Skeletal muscle tissue (tissue), 3 donors: ENCODE measurements at regions not wholly inside any gene's neighbourhood (a gene's known extent, or its start where the extent isn't known, plus 50 kb on each side); places are given as distances from the start of the nearest gene placed in this dataset.

ENCODE experiments used
- H3K27ac ChIP-seq: one replicate; pipeline ENCODE4 v1.7.0; 2013; ENCODE audit warnings: mild to moderate bottlenecking, low read depth, low read length, inconsistent platforms
- H3K27me3 ChIP-seq, 3 donors: one replicate each; pipeline ENCODE4 v1.7.0; 2013; ENCODE audit warnings: low read length in 3 of 3; ENCODE audit not compliant: control insufficient read depth in 3 of 3, insufficient read depth in 3 of 3
- H3K36me3 ChIP-seq, 3 donors: one replicate each; pipeline ENCODE4 v1.7.0; 2013; ENCODE audit warnings: low read length in 3 of 3; ENCODE audit not compliant: control insufficient read depth in 3 of 3, insufficient read depth in 3 of 3
- H3K4me1 ChIP-seq, 3 donors: one replicate each; pipeline ENCODE4 v1.7.0; 2013; ENCODE audit warnings: low read length in 3 of 3, mild to moderate bottlenecking in 3 of 3; ENCODE audit not compliant: control insufficient read depth in 3 of 3, insufficient read depth in 3 of 3
- H3K4me3 ChIP-seq, 3 donors: one replicate each; pipeline ENCODE4 v1.7.0; 2013; ENCODE audit warnings: low read length in 3 of 3
- H3K9ac ChIP-seq, 3 donors: one replicate each; pipeline ENCODE4 v1.7.0; 2013; ENCODE audit warnings: low read length in 3 of 3, mild to moderate bottlenecking in 3 of 3, moderate library complexity in 2 of 3, low read depth in 1 of 3
- H3K9me3 ChIP-seq, 3 donors: one replicate each; pipeline ENCODE4 v1.7.0; 2013; ENCODE audit warnings: low read length in 3 of 3; ENCODE audit not compliant: control insufficient read depth in 3 of 3
- donor health status: Osteomylitis.

- Histone ChIP-seq H3K4me3 (no peak overlapping the region), H3K27me3 (no peaks in the 10 kb centered on the region), H3K4me1 (peaks cover 0 to 9% (median 0%) of the 10 kb centered on the region in 3 donors), H3K9ac (no peak overlapping the region), H3K9me3 (peaks cover 0 to 3% (median 0%) of the 10 kb centered on the region in 3 donors), H3K27ac (no peak overlapping the region), H3K36me3 (no peaks in the 10 kb centered on the region)
Observed at GRCh38 chr13:77480066-77480465, 55.4 kb upstream of the SCEL start.

GRCh38 chr13:77479326-77479725 is 56.2 kb upstream of the SCEL start:
- no peaks in the 10 kb centered on the region for H3K27me3 ChIP-seq
- peaks cover 0 to 9% (median 0%) of the 10 kb centered on the region in 3 donors for H3K4me1 ChIP-seq
- peaks cover 0 to 3% (median 0%) of the 10 kb centered on the region in 3 donors for H3K9me3 ChIP-seq
- no peak overlapping the region for H3K4me3 ChIP-seq
- no peak overlapping the region for H3K27ac ChIP-seq
- H3K36me3 ChIP-seq: no peaks in the 10 kb centered on the region
- H3K9ac ChIP-seq: no peak overlapping the region

- no peak overlapping the region for H3K4me3 ChIP-seq
- H3K36me3 ChIP-seq: no peaks in the 10 kb centered on the region
- H3K4me1 ChIP-seq: peaks cover 0 to 9% (median 0%) of the 10 kb centered on the region in 3 donors
- no peaks in the 10 kb centered on the region for H3K27me3 ChIP-seq
- peak overlapping the region; percentile 51 for H3K27ac ChIP-seq
- H3K9ac ChIP-seq: no peak overlapping the region
- peaks cover 0 to under 1% (median 0%) of the 10 kb centered on the region in 3 donors for H3K9me3 ChIP-seq
Observed at GRCh38 chr13:77477299-77477848, 58.1 kb upstream of the SCEL start.

- peak overlapping the region; percentile 51 for H3K27ac ChIP-seq
- H3K4me1 ChIP-seq: peaks cover 0 to 9% (median 0%) of the 10 kb centered on the region in 3 donors
- H3K27me3 ChIP-seq: no peaks in the 10 kb centered on the region
- no peaks in the 10 kb centered on the region for H3K9me3 ChIP-seq
- H3K36me3 ChIP-seq: no peaks in the 10 kb centered on the region
- no peak overlapping the region for H3K9ac ChIP-seq
- H3K4me3 ChIP-seq: no peak overlapping the region
Observed at GRCh38 chr13:77476456-77476855, 59.0 kb upstream of the SCEL start.

- H3K9ac ChIP-seq: no peak overlapping the region
- no peaks in the 10 kb centered on the region for H3K9me3 ChIP-seq
- H3K27ac ChIP-seq: no peak overlapping the region
- no peak overlapping the region for H3K4me3 ChIP-seq
- no peaks in the 10 kb centered on the region for H3K27me3 ChIP-seq
- peaks cover 0 to 9% (median 0%) of the 10 kb centered on the region in 3 donors for H3K4me1 ChIP-seq
- no peaks in the 10 kb centered on the region for H3K36me3 ChIP-seq
Observed at GRCh38 chr13:77475345-77476084, 60.0 kb upstream of the SCEL start.

- no peak overlapping the region for H3K9ac ChIP-seq
- H3K4me3 ChIP-seq: no peak overlapping the region
- H3K27me3 ChIP-seq: no peaks in the 10 kb centered on the region
- no peaks in the 10 kb centered on the region for H3K4me1 ChIP-seq
- no peaks in the 10 kb centered on the region for H3K36me3 ChIP-seq
- H3K27ac ChIP-seq: no peak overlapping the region
- no peaks in the 10 kb centered on the region for H3K9me3 ChIP-seq
Observed at GRCh38 chr13:77470986-77471385, 64.5 kb upstream of the SCEL start.

GRCh38 chr13:77466753-77467422 is 68.6 kb upstream of the SCEL start:
- Histone ChIP-seq H3K4me1 (no peaks in the 10 kb centered on the region), H3K9me3 (no peaks in the 10 kb centered on the region), H3K36me3 (no peaks in the 10 kb centered on the region), H3K27ac (no peak overlapping the region), H3K9ac (no peak overlapping the region), H3K4me3 (no peak overlapping the region), H3K27me3 (no peaks in the 10 kb centered on the region)

GRCh38 chr13:77465603-77466195 is 69.8 kb upstream of the SCEL start:
- Histone ChIP-seq H3K4me3 (no peak overlapping the region), H3K9me3 (no peaks in the 10 kb centered on the region), H3K27ac (no peak overlapping the region), H3K36me3 (no peaks in the 10 kb centered on the region), H3K27me3 (no peaks in the 10 kb centered on the region), H3K4me1 (no peaks in the 10 kb centered on the region), H3K9ac (no peak overlapping the region)

- H3K27ac ChIP-seq: no peak overlapping the region
- H3K36me3 ChIP-seq: no peaks in the 10 kb centered on the region
- no peaks in the 10 kb centered on the region for H3K9me3 ChIP-seq
- no peaks in the 10 kb centered on the region for H3K4me1 ChIP-seq
- H3K4me3 ChIP-seq: no peak overlapping the region
- no peak overlapping the region for H3K9ac ChIP-seq
- H3K27me3 ChIP-seq: no peaks in the 10 kb centered on the region
Observed at GRCh38 chr13:77460195-77460594, 75.3 kb upstream of the SCEL start.

- no peak overlapping the region for H3K4me3 ChIP-seq
- H3K27me3 ChIP-seq: no peaks in the 10 kb centered on the region
- no peaks in the 10 kb centered on the region for H3K4me1 ChIP-seq
- H3K27ac ChIP-seq: no peak overlapping the region
- H3K9ac ChIP-seq: no peak overlapping the region
- no peaks in the 10 kb centered on the region for H3K9me3 ChIP-seq
- no peaks in the 10 kb centered on the region for H3K36me3 ChIP-seq
Observed at GRCh38 chr13:77459592-77459991, 75.9 kb upstream of the SCEL start.
